HT-29 (cell line): ENCODE measurements at regions not wholly inside any gene's neighbourhood (a gene's known extent, or its start where the extent isn't known, plus 50 kb on each side); places are given as distances from the start of the nearest gene placed in this dataset.

Experiments
- DNase-seq: peaks from one replicate; pipeline ENCODE4 v3.0.0-alpha.2; 2015; ENCODE audit warnings: low spot score

- DNase-seq: no peak
Observed at GRCh38 chr6:6376845-6377244, 56.4 kb upstream of the F13A1 start.

GRCh38 chr6:6377621-6378020 is 57.2 kb upstream of the F13A1 start:
- no peak for DNase-seq

GRCh38 chr6:6379573-6379972 is 59.1 kb upstream of the F13A1 start:
- DNase-seq: no peak

- DNase-seq: no peak
Observed at GRCh38 chr6:6384520-6384919, 64.1 kb upstream of the F13A1 start.

- DNase-seq: no peak
Observed at GRCh38 chr6:6386010-6386409, 65.5 kb upstream of the F13A1 start.

- DNase-seq: no peak
Observed at GRCh38 chr6:6390849-6391602, 70.6 kb upstream of the F13A1 start.

GRCh38 chr6:6392214-6393068 is 72.0 kb upstream of the F13A1 start:
- DNase-seq: no peak

- no peak for DNase-seq
Observed at GRCh38 chr6:6393069-6393529, 72.6 kb upstream of the F13A1 start.

GRCh38 chr6:6395581-6396197 is 75.2 kb upstream of the F13A1 start:
- no peak for DNase-seq

GRCh38 chr6:6397842-6398241 is 77.4 kb upstream of the F13A1 start:
- no peak for DNase-seq

GRCh38 chr6:6399568-6399967 is 79.1 kb upstream of the F13A1 start:
- DNase-seq: no peak

GRCh38 chr6:6401401-6401800 is 80.9 kb upstream of the F13A1 start:
- DNase-seq: no peak

- DNase-seq: no peak
Observed at GRCh38 chr6:6402006-6402405, 81.5 kb upstream of the F13A1 start.

GRCh38 chr6:6402591-6402990 is 82.1 kb upstream of the F13A1 start:
- DNase-seq: no peak

- no peak for DNase-seq
Observed at GRCh38 chr6:6405031-6405430, 84.6 kb upstream of the F13A1 start.

- DNase-seq: no peak
Observed at GRCh38 chr6:6405997-6406714, 85.7 kb upstream of the F13A1 start.

- DNase-seq: no peak
Observed at GRCh38 chr6:6406715-6407070, 86.2 kb upstream of the F13A1 start.

GRCh38 chr6:6407071-6407741 is 86.7 kb upstream of the F13A1 start:
- no peak for DNase-seq

GRCh38 chr6:6409397-6410030 is 89.1 kb upstream of the F13A1 start:
- DNase-seq: no peak

GRCh38 chr6:6411115-6411514 is 90.7 kb upstream of the F13A1 start:
- no peak for DNase-seq

- DNase-seq: no peak
Observed at GRCh38 chr6:6412221-6412620, 91.8 kb upstream of the F13A1 start.
